Breast epithelium (tissue), 4 donors: ENCODE measurements at regions not wholly inside any gene's neighbourhood (a gene's known extent, or its start where the extent isn't known, plus 50 kb on each side); places are given as distances from the start of the nearest gene placed in this dataset.

ENCODE experiments used
- DNase-seq, 2 donors: peaks; one replicate each; pipeline ENCODE4 v3.0.0-alpha.2; 2019; ENCODE audit warnings: low spot score in 2 of 2
- H3K27ac ChIP-seq, 2 donors: fragments of 200-600 bp; sonication (generic) in 1 of 2; one replicate each; pipeline ENCODE4 v1.5.1; 2016 to 2019; ENCODE audit warnings: mild to moderate bottlenecking in 1 of 2
- H3K27me3 ChIP-seq, 2 donors: fragments of 200-600 bp; sonication (generic) in 1 of 2; one replicate each; pipeline versions ENCODE4 v1.5.1 to v1.6.0; 2017 to 2019; ENCODE audit warnings: control low read depth in 1 of 2, mild to moderate bottlenecking in 1 of 2
- H3K36me3 ChIP-seq: fragments of 200-600 bp; one replicate; pipeline ENCODE4 v1.5.1; 2019
- H3K4me1 ChIP-seq, 2 donors: fragments of 200-600 bp; sonication (generic); one replicate each; pipeline ENCODE4 v1.5.1; 2016 to 2019; ENCODE audit warnings: control low read depth in 1 of 2
- H3K4me3 ChIP-seq, 3 donors: fragments of 200-600 bp; sonication (generic); 1 replicate in 2 of 3; 2 replicates in 1 of 3; pipeline ENCODE4 v1.5.1; 2016 to 2019; ENCODE audit warnings: mild to moderate bottlenecking in 3 of 3, moderate library complexity in 2 of 3
- H3K9me3 ChIP-seq, 2 donors: fragments of 200-600 bp; sonication (generic) in 1 of 2; one replicate each; pipeline ENCODE4 v1.5.1; 2016 to 2019; ENCODE audit warnings: control low read depth in 1 of 2
- CTCF ChIP-seq, 3 donors: fragments of 450-650 bp; IDR thresholded peaks; one replicate each; pipeline ENCODE4 v1.5.1; 2016 to 2017; ENCODE audit warnings: antibody characterized with exemption in 3 of 3, mild to moderate bottlenecking in 3 of 3, moderate library complexity in 3 of 3
- POLR2A ChIP-seq: fragments of 450-650 bp; IDR thresholded peaks from one replicate; pipeline ENCODE4 v1.6.1; 2016; ENCODE audit warnings: antibody characterized with exemption, mild to moderate bottlenecking, moderate library complexity
- POLR2AphosphoS5 ChIP-seq, 3 donors: sonication (generic); formaldehyde crosslinking; IDR thresholded peaks; one replicate each; pipeline ENCODE4 v1.6.1; 2017; ENCODE audit warnings: antibody characterized with exemption in 3 of 3
- intact Hi-C: fragments of 100-400 bp; cut with DNase I; formaldehyde crosslinking; loops from one replicate; pipeline ENCODE4 v1.15.1; 2023; ENCODE audit warnings: low total_unique reads

GRCh38 chr3:67998281-67998680 lies 343.9 kb upstream of the SUCLG2 start:
- Histone ChIP-seq H3K9me3 (no peaks in the 10 kb centered on the region), H3K27me3 (peaks cover 0 to 7% of the 10 kb centered on the region in 2 donors), H3K27ac (no peak overlapping the region), H3K4me1 (no peaks in the 10 kb centered on the region), H3K4me3 (no peak overlapping the region), H3K36me3 (no peaks in the 10 kb centered on the region)
- no peak for DNase-seq
- intact Hi-C loops = no loop called here
- TF ChIP-seq POLR2AphosphoS5 (IDR thresholded peaks at IDR 0.05) (no peak), POLR2A (no peak), CTCF (IDR thresholded peaks at IDR 0.05) (no peak)

GRCh38 chr3:67995206-67995605 lies 340.8 kb upstream of the SUCLG2 start:
- DNase-seq = no peak
- TF ChIP-seq CTCF (IDR thresholded peaks at IDR 0.05) (no peak), POLR2A (no peak), POLR2AphosphoS5 (IDR thresholded peaks at IDR 0.05) (no peak)
- H3K9me3 ChIP-seq = no peaks in the 10 kb centered on the region
- no peaks in the 10 kb centered on the region for H3K27me3 ChIP-seq
- H3K27ac ChIP-seq = no peak overlapping the region
- no peak overlapping the region for H3K4me3 ChIP-seq
- H3K4me1 ChIP-seq = no peaks in the 10 kb centered on the region
- H3K36me3 ChIP-seq = no peaks in the 10 kb centered on the region
- intact Hi-C loops = no loop called here

GRCh38 chr3:67986706-67987105 lies 332.3 kb upstream of the SUCLG2 start:
- H3K9me3 ChIP-seq = no peaks in the 10 kb centered on the region
- no peaks in the 10 kb centered on the region for H3K4me1 ChIP-seq
- intact Hi-C loops = no loop called here
- H3K36me3 ChIP-seq = no peaks in the 10 kb centered on the region
- no peak for DNase-seq
- H3K27ac ChIP-seq = no peak overlapping the region
- H3K4me3 ChIP-seq = no peak overlapping the region
- TF ChIP-seq CTCF (IDR thresholded peaks at IDR 0.05) = no peak
- TF ChIP-seq POLR2A = no peak
- TF ChIP-seq POLR2AphosphoS5 (IDR thresholded peaks at IDR 0.05) = no peak
- no peaks in the 10 kb centered on the region for H3K27me3 ChIP-seq

- no peak overlapping the region for H3K27ac ChIP-seq
These were observed 328.8 kb upstream of the SUCLG2 start for GRCh38 chr3:67983166-67983565.

GRCh38 chr3:67981077-67981476 lies 326.7 kb upstream of the SUCLG2 start:
- no peaks in the 10 kb centered on the region for H3K4me1 ChIP-seq
- DNase-seq = no peak
- H3K9me3 ChIP-seq = no peaks in the 10 kb centered on the region
- TF ChIP-seq POLR2AphosphoS5 (IDR thresholded peaks at IDR 0.05) (no peak), CTCF (IDR thresholded peaks at IDR 0.05) (no peak), POLR2A (no peak)
- no peaks in the 10 kb centered on the region for H3K27me3 ChIP-seq
- no peak overlapping the region for H3K27ac ChIP-seq
- no peak overlapping the region for H3K4me3 ChIP-seq
- intact Hi-C loops = no loop called here
- no peaks in the 10 kb centered on the region for H3K36me3 ChIP-seq

More at GRCh38 chr3:67983166-67983565, 328.8 kb upstream of the SUCLG2 start:
- no peak for TF ChIP-seq CTCF (IDR thresholded peaks at IDR 0.05)
- TF ChIP-seq POLR2AphosphoS5 (IDR thresholded peaks at IDR 0.05) = no peak
- no peak for TF ChIP-seq POLR2A
- Histone ChIP-seq H3K9me3 (no peaks in the 10 kb centered on the region), H3K4me1 (no peaks in the 10 kb centered on the region), H3K27me3 (no peaks in the 10 kb centered on the region), H3K36me3 (no peaks in the 10 kb centered on the region), H3K4me3 (no peak overlapping the region)
- no peak for DNase-seq
- intact Hi-C loops = no loop called here
